Right ventricle myocardium superior (tissue), 1 donor: ENCODE measurements at regions not wholly inside any gene's neighbourhood (a gene's known extent, or its start where the extent isn't known, plus 50 kb on each side); places are given as distances from the start of the nearest gene placed in this dataset.
A peak's percentile ranks its signal among the peaks of the same experiment; 100 is the strongest.

Source experiments
- ATAC-seq: fragments of 200-7000 bp; cut with Tn5 transposase; one replicate; pipeline ENCODE4 v1.9.1; 2020; ENCODE audit warnings: mild to moderate bottlenecking; ENCODE audit not compliant: poor library complexity
- DNase-seq: peaks from one replicate; pipeline ENCODE4 v3.0.0-alpha.2; 2020
- intact Hi-C: fragments of 100-400 bp; cut with DNase I; formaldehyde crosslinking; loops from one replicate; pipeline ENCODE4 v1.11.2; 2022
- donor health status: DM: no; HTN: yes; CAD: no; lungs with severe emphysema.

- ATAC-seq (no peak), DNase-seq (no peak)
- intact Hi-C loops: loop anchor here (10.0 kb wide), 1 partner anchor 173 kb away; the partner anchor contains the start of gene TLN2
Measured at GRCh38 chr15:62568004-62568403, 402.9 kb upstream of the C2CD4B start.

- no peak for ATAC-seq
Measured at GRCh38 chr15:62568702-62569101, 403.6 kb upstream of the C2CD4B start.

GRCh38 chr15:62569460-62570404, 404.6 kb upstream of the C2CD4B start:
- DNase-seq (peak; percentile 84), ATAC-seq (peak; percentile 63)
- intact Hi-C loops: loop anchor here (10.0 kb wide), 1 partner anchor 175 kb away; the partner anchor contains the start of gene TLN2

More at GRCh38 chr15:62568702-62569101, 403.6 kb upstream of the C2CD4B start:
- no peak for DNase-seq
- intact Hi-C loops: loop anchor here (10.0 kb wide), 1 partner anchor 174 kb away; the partner anchor contains the start of gene TLN2

- intact Hi-C loops: no loop called here
- DNase-seq: no peak
Measured at GRCh38 chr15:62570405-62570783, 405.3 kb upstream of the C2CD4B start.

GRCh38 chr15:62571072-62571471, 406.0 kb upstream of the C2CD4B start:
- ATAC-seq: peak; percentile 11
- intact Hi-C loops: no loop called here

More at GRCh38 chr15:62570405-62570783, 405.3 kb upstream of the C2CD4B start:
- ATAC-seq: peak; percentile 25

GRCh38 chr15:62572797-62573196, 407.7 kb upstream of the C2CD4B start:
- DNase-seq (no peak), ATAC-seq (no peak)
- intact Hi-C loops: no loop called here

More at GRCh38 chr15:62571072-62571471, 406.0 kb upstream of the C2CD4B start:
- DNase-seq: no peak

- no peak for DNase-seq
- intact Hi-C loops: no loop called here
- no peak for ATAC-seq
Measured at GRCh38 chr15:62573876-62574275, 408.8 kb upstream of the C2CD4B start.

- ATAC-seq (no peak), DNase-seq (no peak)
- intact Hi-C loops: no loop called here
Measured at GRCh38 chr15:62578546-62578945, 413.5 kb upstream of the C2CD4B start.

- intact Hi-C loops: no loop called here
Measured at GRCh38 chr15:62578960-62579359, 413.9 kb upstream of the C2CD4B start.

GRCh38 chr15:62579842-62580241, 414.8 kb upstream of the C2CD4B start:
- intact Hi-C loops: no loop called here
- no peak for DNase-seq
- ATAC-seq: no peak

More at GRCh38 chr15:62578960-62579359, 413.9 kb upstream of the C2CD4B start:
- DNase-seq (no peak), ATAC-seq (no peak)

GRCh38 chr15:62582580-62582979, 417.5 kb upstream of the C2CD4B start:
- DNase-seq: no peak
- intact Hi-C loops: no loop called here
- ATAC-seq: no peak

GRCh38 chr15:62584301-62585235, 419.5 kb upstream of the C2CD4B start:
- intact Hi-C loops: no loop called here
- DNase-seq: no peak
- peak; percentile 89 for ATAC-seq

GRCh38 chr15:62588938-62589670, 424.0 kb upstream of the C2CD4B start:
- intact Hi-C loops: no loop called here
- ATAC-seq (no peak), DNase-seq (no peak)

GRCh38 chr15:62591842-62592838, 427.1 kb upstream of the C2CD4B start:
- peak; percentile 52 for ATAC-seq
- intact Hi-C loops: no loop called here
- DNase-seq: no peak

GRCh38 chr15:62592920-62593319, 427.8 kb upstream of the C2CD4B start:
- DNase-seq (no peak), ATAC-seq (no peak)
- intact Hi-C loops: no loop called here

- no peak for ATAC-seq
- intact Hi-C loops: no loop called here
- DNase-seq: no peak
Measured at GRCh38 chr15:62593681-62594399, 428.8 kb upstream of the C2CD4B start.

- intact Hi-C loops: no loop called here
- DNase-seq: no peak
- ATAC-seq: no peak
Measured at GRCh38 chr15:62598217-62598616, 433.1 kb upstream of the C2CD4B start.
